Liver (tissue), 8 donors: ENCODE measurements at regions not wholly inside any gene's neighbourhood (a gene's known extent, or its start where the extent isn't known, plus 50 kb on each side); places are given as distances from the start of the nearest gene placed in this dataset.

Experiments
- DNase-seq: peaks from one replicate; pipeline ENCODE4 v3.0.0-alpha.2; 2017; ENCODE audit warnings: low spot score
- H3K27ac ChIP-seq, 2 donors: one replicate each; pipeline ENCODE4 v1.7.0; 2013; ENCODE audit warnings: inconsistent platforms in 2 of 2, low read length in 2 of 2, control low read depth in 1 of 2, low read depth in 1 of 2, mild to moderate bottlenecking in 1 of 2
- H3K27me3 ChIP-seq, 4 donors: one replicate each; pipeline versions ENCODE4 v1.6.1 to v1.7.0; 2013; ENCODE audit warnings: low read length in 3 of 4, inconsistent platforms in 1 of 4, mild to moderate bottlenecking in 1 of 4, moderate library complexity in 1 of 4; ENCODE audit not compliant: control insufficient read depth in 4 of 4, insufficient read depth in 4 of 4
- H3K36me3 ChIP-seq, 4 donors: one replicate each; pipeline versions ENCODE4 v1.6.1 to v1.7.0; 2013; ENCODE audit warnings: low read length in 3 of 4, mild to moderate bottlenecking in 3 of 4, low read depth in 1 of 4, moderate library complexity in 1 of 4; ENCODE audit not compliant: control insufficient read depth in 4 of 4, insufficient read depth in 3 of 4
- H3K4me1 ChIP-seq, 4 donors: one replicate each; pipeline versions ENCODE4 v1.6.1 to v1.7.0; 2013; ENCODE audit warnings: low read length in 3 of 4, mild to moderate bottlenecking in 3 of 4, moderate library complexity in 1 of 4; ENCODE audit not compliant: control insufficient read depth in 4 of 4, insufficient read depth in 4 of 4
- H3K4me3 ChIP-seq, 3 donors: one replicate each; pipeline versions ENCODE4 v1.6.1 to v1.7.0; 2013; ENCODE audit warnings: low read length in 3 of 3, control low read depth in 1 of 3, low read depth in 1 of 3, mild to moderate bottlenecking in 1 of 3
- H3K9ac ChIP-seq, 2 donors: one replicate each; pipeline ENCODE4 v1.7.0; 2013; ENCODE audit warnings: low read length in 2 of 2, mild to moderate bottlenecking in 2 of 2, moderate library complexity in 2 of 2, control low read depth in 1 of 2, low read depth in 1 of 2
- H3K9me3 ChIP-seq, 4 donors: one replicate each; pipeline versions ENCODE4 v1.6.1 to v1.7.0; 2013; ENCODE audit warnings: low read length in 3 of 4; ENCODE audit not compliant: control insufficient read depth in 4 of 4
- EGR1 ChIP-seq, 2 donors: IDR thresholded peaks; 2 replicates each; pipeline ENCODE4 v1.6.1; 2016 to 2018; ENCODE audit warnings: antibody characterized with exemption in 2 of 2, low read depth in 2 of 2
- FOXA1 ChIP-seq: IDR thresholded peaks from 2 replicates; pipeline ENCODE4 v1.6.1; 2016; ENCODE audit warnings: antibody characterized with exemption
- FOXA2 ChIP-seq: IDR thresholded peaks from 2 replicates; pipeline ENCODE4 v1.6.1; 2016; ENCODE audit warnings: antibody characterized with exemption
- GABPA ChIP-seq, 2 donors: IDR thresholded peaks in 1 of 2; conservative IDR thresholded peaks in 1 of 2; 2 replicates each; pipeline ENCODE4 v1.6.1; 2016; ENCODE audit warnings: antibody characterized with exemption in 2 of 2, mild to moderate bottlenecking in 1 of 2, moderate library complexity in 1 of 2
- HNF4A ChIP-seq, 2 donors: conservative IDR thresholded peaks; 2 replicates each; pipeline ENCODE4 v1.6.1; 2016; ENCODE audit warnings: antibody characterized with exemption in 2 of 2, mild to moderate bottlenecking in 2 of 2
- HNF4G ChIP-seq: IDR thresholded peaks from 2 replicates; pipeline ENCODE4 v1.6.1; 2016; ENCODE audit warnings: antibody characterized with exemption
- JUND ChIP-seq, 2 donors: IDR thresholded peaks; 2 replicates each; pipeline ENCODE4 v1.6.1; 2016; ENCODE audit warnings: antibody characterized with exemption in 2 of 2
- NR2F2 ChIP-seq: IDR thresholded peaks from 2 replicates; pipeline ENCODE4 v1.6.1; 2016; ENCODE audit warnings: antibody characterized with exemption
- RAD21 ChIP-seq, 2 donors: IDR thresholded peaks; 2 replicates each; pipeline ENCODE4 v1.6.1; 2016; ENCODE audit warnings: antibody characterized with exemption in 2 of 2, mild to moderate bottlenecking in 2 of 2
- RXRA ChIP-seq, 2 donors: IDR thresholded peaks; 2 replicates each; pipeline ENCODE4 v1.6.1; 2017 to 2018; ENCODE audit warnings: antibody characterized with exemption in 2 of 2, mild to moderate bottlenecking in 1 of 2
- SP1 ChIP-seq: IDR thresholded peaks from 2 replicates; pipeline ENCODE4 v1.6.1; 2018; ENCODE audit warnings: antibody characterized with exemption, mild to moderate bottlenecking
- TAF1 ChIP-seq: conservative IDR thresholded peaks from 2 replicates; pipeline ENCODE4 v1.6.1; 2016; ENCODE audit warnings: antibody characterized with exemption, mild to moderate bottlenecking
- YY1 ChIP-seq: IDR thresholded peaks from 2 replicates; pipeline ENCODE4 v1.6.1; 2016; ENCODE audit warnings: antibody characterized with exemption, mild to moderate bottlenecking
- WGBS: extraction: QIAGEN DNeasy Blood & Tissue Kit; methylation state at CpG from one replicate; pipeline ENCODE4 v1.1.7; 2013; 5-methylcytosine and 5-hydroxymethylcytosine counted together
- TF ChIP-seq, protein P1 (sequence below): IDR thresholded peaks from 2 replicates; pipeline ENCODE4 v1.6.1; 2016; ENCODE audit warnings: antibody characterized with exemption
- TF ChIP-seq, protein P2 (sequence below): fragments of 150-350 bp; IDR thresholded peaks from 2 replicates; pipeline ENCODE4 v1.5.1; 2017; ENCODE audit warnings: improper control_type of control experiment, low read depth, low read length; ENCODE audit not compliant: missing input control
- TF ChIP-seq, protein P3 (sequence below): IDR thresholded peaks from 2 replicates; pipeline ENCODE4 v1.6.1; 2016; ENCODE audit warnings: antibody characterized with exemption
- TF ChIP-seq, protein P4 (sequence below): IDR thresholded peaks from 2 replicates; pipeline ENCODE4 v1.6.1; 2016; ENCODE audit warnings: antibody characterized with exemption
- TF ChIP-seq, protein P5 (sequence below): IDR thresholded peaks from 2 replicates; pipeline ENCODE4 v1.6.1; 2016; ENCODE audit warnings: antibody characterized with exemption, mild to moderate bottlenecking
- donor health status: healthy.
- donor health status: healthy.
- donor health status: healthy.
- donor health status: healthy.
- donor health status: healthy.

DNA sequence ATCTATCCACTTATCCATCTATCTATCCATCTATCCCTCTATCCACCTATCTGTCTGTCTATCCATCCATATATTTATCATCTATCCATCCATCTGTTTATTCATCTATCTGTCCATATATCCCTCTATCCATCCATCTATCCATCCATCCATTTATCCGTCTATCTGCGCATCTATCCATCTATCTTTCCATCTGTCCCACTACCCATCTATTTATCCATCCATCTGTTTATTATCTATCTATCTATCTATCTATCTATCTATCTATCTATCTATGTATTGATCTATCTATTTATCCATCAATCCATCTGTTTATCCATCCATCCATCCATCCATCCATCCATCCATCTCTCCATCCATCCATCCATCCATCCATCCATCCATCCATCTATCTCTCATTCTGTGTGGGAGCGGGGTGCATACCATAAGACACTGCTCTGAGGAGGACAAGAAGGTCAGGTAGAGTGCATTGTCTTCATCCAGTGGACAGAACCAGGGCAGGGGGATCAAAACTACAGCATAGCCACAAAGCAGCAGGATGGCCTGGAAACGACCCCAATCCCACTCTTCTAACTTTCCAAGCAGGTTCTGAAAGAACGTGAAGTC lies 53.2 kb upstream of the ENPP6 start:
- Histone ChIP-seq H3K27me3 (no peaks in the 10 kb centered on the region), H3K9ac (no peak overlapping the region), H3K4me1 (no peaks in the 10 kb centered on the region), H3K36me3 (no peaks in the 10 kb centered on the region), H3K9me3 (no peaks in the 10 kb centered on the region), H3K4me3 (no peak overlapping the region), H3K27ac (no peak overlapping the region)
- 87% methylated on average over 5 of the region's 5 CpGs for WGBS
- TF ChIP-seq EGR1 (IDR thresholded peaks at IDR 0.05; ENCODE audit: low read depth in 2 of 2): no peak
- TF ChIP-seq RXRA (IDR thresholded peaks at IDR 0.05): no peak
- TF ChIP-seq, protein P1, sequence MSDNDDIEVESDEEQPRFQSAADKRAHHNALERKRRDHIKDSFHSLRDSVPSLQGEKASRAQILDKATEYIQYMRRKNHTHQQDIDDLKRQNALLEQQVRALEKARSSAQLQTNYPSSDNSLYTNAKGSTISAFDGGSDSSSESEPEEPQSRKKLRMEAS: no peak
- no peak for TF ChIP-seq SP1
- TF ChIP-seq, protein P2, sequence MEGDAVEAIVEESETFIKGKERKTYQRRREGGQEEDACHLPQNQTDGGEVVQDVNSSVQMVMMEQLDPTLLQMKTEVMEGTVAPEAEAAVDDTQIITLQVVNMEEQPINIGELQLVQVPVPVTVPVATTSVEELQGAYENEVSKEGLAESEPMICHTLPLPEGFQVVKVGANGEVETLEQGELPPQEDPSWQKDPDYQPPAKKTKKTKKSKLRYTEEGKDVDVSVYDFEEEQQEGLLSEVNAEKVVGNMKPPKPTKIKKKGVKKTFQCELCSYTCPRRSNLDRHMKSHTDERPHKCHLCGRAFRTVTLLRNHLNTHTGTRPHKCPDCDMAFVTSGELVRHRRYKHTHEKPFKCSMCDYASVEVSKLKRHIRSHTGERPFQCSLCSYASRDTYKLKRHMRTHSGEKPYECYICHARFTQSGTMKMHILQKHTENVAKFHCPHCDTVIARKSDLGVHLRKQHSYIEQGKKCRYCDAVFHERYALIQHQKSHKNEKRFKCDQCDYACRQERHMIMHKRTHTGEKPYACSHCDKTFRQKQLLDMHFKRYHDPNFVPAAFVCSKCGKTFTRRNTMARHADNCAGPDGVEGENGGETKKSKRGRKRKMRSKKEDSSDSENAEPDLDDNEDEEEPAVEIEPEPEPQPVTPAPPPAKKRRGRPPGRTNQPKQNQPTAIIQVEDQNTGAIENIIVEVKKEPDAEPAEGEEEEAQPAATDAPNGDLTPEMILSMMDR: no peak
- TF ChIP-seq HNF4G: no peak
- no peak for TF ChIP-seq JUND (IDR thresholded peaks at IDR 0.05)
- no peak for TF ChIP-seq YY1
- no peak for TF ChIP-seq FOXA2
- TF ChIP-seq, protein P3, sequence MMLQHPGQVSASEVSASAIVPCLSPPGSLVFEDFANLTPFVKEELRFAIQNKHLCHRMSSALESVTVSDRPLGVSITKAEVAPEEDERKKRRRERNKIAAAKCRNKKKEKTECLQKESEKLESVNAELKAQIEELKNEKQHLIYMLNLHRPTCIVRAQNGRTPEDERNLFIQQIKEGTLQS: no peak
- no peak for TF ChIP-seq FOXA1
- no peak for TF ChIP-seq GABPA (IDR thresholded peaks at IDR 0.05 in 1 of 2, conservative IDR thresholded peaks at IDR 0.05 in 1 of 2)
- no peak for TF ChIP-seq HNF4A (conservative IDR thresholded peaks at IDR 0.05)
- TF ChIP-seq, protein P4, sequence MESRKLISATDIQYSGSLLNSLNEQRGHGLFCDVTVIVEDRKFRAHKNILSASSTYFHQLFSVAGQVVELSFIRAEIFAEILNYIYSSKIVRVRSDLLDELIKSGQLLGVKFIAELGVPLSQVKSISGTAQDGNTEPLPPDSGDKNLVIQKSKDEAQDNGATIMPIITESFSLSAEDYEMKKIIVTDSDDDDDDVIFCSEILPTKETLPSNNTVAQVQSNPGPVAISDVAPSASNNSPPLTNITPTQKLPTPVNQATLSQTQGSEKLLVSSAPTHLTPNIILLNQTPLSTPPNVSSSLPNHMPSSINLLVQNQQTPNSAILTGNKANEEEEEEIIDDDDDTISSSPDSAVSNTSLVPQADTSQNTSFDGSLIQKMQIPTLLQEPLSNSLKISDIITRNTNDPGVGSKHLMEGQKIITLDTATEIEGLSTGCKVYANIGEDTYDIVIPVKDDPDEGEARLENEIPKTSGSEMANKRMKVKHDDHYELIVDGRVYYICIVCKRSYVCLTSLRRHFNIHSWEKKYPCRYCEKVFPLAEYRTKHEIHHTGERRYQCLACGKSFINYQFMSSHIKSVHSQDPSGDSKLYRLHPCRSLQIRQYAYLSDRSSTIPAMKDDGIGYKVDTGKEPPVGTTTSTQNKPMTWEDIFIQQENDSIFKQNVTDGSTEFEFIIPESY: no peak
- TF ChIP-seq, protein P5, sequence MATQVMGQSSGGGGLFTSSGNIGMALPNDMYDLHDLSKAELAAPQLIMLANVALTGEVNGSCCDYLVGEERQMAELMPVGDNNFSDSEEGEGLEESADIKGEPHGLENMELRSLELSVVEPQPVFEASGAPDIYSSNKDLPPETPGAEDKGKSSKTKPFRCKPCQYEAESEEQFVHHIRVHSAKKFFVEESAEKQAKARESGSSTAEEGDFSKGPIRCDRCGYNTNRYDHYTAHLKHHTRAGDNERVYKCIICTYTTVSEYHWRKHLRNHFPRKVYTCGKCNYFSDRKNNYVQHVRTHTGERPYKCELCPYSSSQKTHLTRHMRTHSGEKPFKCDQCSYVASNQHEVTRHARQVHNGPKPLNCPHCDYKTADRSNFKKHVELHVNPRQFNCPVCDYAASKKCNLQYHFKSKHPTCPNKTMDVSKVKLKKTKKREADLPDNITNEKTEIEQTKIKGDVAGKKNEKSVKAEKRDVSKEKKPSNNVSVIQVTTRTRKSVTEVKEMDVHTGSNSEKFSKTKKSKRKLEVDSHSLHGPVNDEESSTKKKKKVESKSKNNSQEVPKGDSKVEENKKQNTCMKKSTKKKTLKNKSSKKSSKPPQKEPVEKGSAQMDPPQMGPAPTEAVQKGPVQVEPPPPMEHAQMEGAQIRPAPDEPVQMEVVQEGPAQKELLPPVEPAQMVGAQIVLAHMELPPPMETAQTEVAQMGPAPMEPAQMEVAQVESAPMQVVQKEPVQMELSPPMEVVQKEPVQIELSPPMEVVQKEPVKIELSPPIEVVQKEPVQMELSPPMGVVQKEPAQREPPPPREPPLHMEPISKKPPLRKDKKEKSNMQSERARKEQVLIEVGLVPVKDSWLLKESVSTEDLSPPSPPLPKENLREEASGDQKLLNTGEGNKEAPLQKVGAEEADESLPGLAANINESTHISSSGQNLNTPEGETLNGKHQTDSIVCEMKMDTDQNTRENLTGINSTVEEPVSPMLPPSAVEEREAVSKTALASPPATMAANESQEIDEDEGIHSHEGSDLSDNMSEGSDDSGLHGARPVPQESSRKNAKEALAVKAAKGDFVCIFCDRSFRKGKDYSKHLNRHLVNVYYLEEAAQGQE: no peak
- TF ChIP-seq NR2F2: no peak
- no peak for TF ChIP-seq TAF1
- no peak for TF ChIP-seq RAD21 (IDR thresholded peaks at IDR 0.05)
- DNase-seq: peak; percentile 21
